Sigmoid colon (tissue), 4 donors: ENCODE measurements at regions not wholly inside any gene's neighbourhood (a gene's known extent, or its start where the extent isn't known, plus 50 kb on each side); places are given as distances from the start of the nearest gene placed in this dataset.

Source experiments
- EP300 ChIP-seq, 4 donors: sonication (generic); formaldehyde crosslinking; IDR thresholded peaks; one replicate each; pipeline ENCODE4 v1.6.1; 2017; ENCODE audit warnings: antibody characterized with exemption in 4 of 4
- POLR2A ChIP-seq, 2 donors: fragments of 450-650 bp; IDR thresholded peaks; one replicate each; pipeline ENCODE4 v1.6.1; 2016; ENCODE audit warnings: antibody characterized with exemption in 2 of 2, mild to moderate bottlenecking in 2 of 2, moderate library complexity in 2 of 2
- POLR2AphosphoS5 ChIP-seq, 4 donors: sonication (generic); formaldehyde crosslinking; IDR thresholded peaks; one replicate each; pipeline ENCODE4 v1.6.1; 2017; ENCODE audit warnings: antibody characterized with exemption in 4 of 4
- TF ChIP-seq, protein P1 (sequence below), 4 experiments: fragments of 450-650 bp in 3 of 4; fragments of 200-600 bp in 1 of 4; IDR thresholded peaks; one replicate each; pipeline ENCODE4 v1.5.1; 2016 to 2019; ENCODE audit warnings: antibody characterized with exemption in 4 of 4, mild to moderate bottlenecking in 3 of 4, moderate library complexity in 2 of 4

DNA sequence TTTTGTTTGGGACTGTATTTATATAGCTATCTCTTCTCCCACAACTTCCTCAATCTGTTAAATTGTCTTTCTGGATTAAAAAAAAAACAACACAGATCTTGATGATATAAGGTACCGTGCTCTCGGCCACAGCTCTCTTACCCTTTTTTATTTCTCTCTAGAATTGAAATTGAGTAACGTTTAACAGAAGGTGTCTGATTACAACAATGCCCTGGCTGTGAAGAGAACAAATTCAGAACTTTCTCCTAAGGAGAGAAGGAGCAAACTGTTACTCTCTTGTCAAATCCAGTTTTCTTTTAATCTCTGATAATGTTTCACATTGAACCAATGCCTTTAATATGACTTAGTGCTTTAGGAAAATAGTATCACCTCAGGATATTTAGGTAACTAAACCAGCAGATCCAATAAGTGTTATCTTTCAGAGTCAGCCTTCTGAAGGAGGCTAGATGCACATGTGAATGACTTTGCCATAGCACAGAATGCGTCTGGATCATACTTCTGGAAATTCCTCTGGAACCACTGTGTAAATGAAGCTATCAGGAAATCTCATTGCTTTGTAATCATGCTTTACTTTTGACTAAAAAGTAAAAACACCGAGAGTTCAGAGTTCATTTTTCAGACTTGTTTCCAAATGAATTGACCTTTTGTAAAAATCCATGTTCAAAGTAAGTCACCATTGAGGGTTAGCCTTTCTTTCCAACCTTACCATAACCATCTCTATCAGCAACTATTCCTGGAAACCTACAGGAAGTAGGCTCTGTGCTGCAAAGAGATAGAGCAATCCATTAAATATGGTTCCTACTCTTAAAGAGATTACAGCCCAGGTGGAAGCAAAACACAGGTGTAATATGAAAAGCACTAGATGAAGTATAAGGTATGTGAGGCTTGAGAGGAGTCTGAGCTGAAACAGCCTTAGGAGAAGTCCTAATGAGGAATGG lies 147.0 kb upstream of the OSR1 start:
- TF ChIP-seq, protein P1, sequence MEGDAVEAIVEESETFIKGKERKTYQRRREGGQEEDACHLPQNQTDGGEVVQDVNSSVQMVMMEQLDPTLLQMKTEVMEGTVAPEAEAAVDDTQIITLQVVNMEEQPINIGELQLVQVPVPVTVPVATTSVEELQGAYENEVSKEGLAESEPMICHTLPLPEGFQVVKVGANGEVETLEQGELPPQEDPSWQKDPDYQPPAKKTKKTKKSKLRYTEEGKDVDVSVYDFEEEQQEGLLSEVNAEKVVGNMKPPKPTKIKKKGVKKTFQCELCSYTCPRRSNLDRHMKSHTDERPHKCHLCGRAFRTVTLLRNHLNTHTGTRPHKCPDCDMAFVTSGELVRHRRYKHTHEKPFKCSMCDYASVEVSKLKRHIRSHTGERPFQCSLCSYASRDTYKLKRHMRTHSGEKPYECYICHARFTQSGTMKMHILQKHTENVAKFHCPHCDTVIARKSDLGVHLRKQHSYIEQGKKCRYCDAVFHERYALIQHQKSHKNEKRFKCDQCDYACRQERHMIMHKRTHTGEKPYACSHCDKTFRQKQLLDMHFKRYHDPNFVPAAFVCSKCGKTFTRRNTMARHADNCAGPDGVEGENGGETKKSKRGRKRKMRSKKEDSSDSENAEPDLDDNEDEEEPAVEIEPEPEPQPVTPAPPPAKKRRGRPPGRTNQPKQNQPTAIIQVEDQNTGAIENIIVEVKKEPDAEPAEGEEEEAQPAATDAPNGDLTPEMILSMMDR (IDR thresholded peaks at IDR 0.05) = no peak
- TF ChIP-seq POLR2A (IDR thresholded peaks at IDR 0.05) (no peak), POLR2AphosphoS5 (IDR thresholded peaks at IDR 0.05) (no peak), EP300 (IDR thresholded peaks at IDR 0.05) (no peak)
